ENCODE measurements at regions not wholly inside any gene's neighbourhood (a gene's known extent, or its start where the extent isn't known, plus 50 kb on each side); places are given as distances from the start of the nearest gene placed in this dataset.

DNA sequence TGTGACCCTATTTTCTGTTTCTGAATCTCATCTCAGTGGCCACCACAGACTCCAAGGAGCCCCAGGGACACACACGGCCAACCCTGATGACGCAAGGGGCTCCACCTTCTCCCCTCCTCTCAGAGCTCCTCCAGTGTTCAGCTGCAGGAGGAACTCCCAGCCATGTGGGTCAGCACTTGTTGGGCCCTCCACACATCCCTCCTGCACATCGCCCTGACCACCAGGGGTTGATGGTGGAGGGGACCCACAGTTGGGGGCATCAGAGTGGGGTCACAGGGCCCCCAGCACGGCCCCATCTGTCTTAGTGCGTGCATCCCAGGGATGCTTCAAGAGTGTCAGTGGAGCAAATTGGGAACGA lies 499.6 kb downstream of the BRD1 start:
- WGBS, 2 experiments (ENCODE audit: low coverage in 1 of 2, low lambda C conversion rate in 2 of 2, missing lambda C conversion rate in 2 of 2): 26 to 39% methylated on average over 6 of the region's 6 CpGs
- no peak for DNase-seq
- Histone ChIP-seq H3K27me3 (replicated peaks; ENCODE audit: insufficient read depth) (no peaks in the 10 kb centered on the region), H3F3A (ENCODE audit: insufficient read depth) (no peaks in the 10 kb centered on the region), H3K9me3 (ENCODE audit: low read depth) (no peaks in the 10 kb centered on the region), H3K9ac (no peak overlapping the region), H3K79me2 (ENCODE audit: insufficient read depth) (no peaks in the 10 kb centered on the region), H3K4me1 (ENCODE audit: insufficient read depth) (no peaks in the 10 kb centered on the region), H4K20me1 (ENCODE audit: insufficient read depth) (no peaks in the 10 kb centered on the region), H3K36me3 (ENCODE audit: low read depth) (no peaks in the 10 kb centered on the region), H3K4me2 (ENCODE audit: unreplicated experiment) (no peak overlapping the region), H2AFZ (no peak overlapping the region), H3K4me3 (no peak overlapping the region), H3K9me2 (ENCODE audit: insufficient read depth) (no peaks in the 10 kb centered on the region), H3K27ac (no peak overlapping the region)
- TF ChIP-seq EZH2phosphoT487 (IDR thresholded peaks at IDR 0.05; ENCODE audit: insufficient read depth, low read depth): no peak
- no peak for TF ChIP-seq EZH2 (IDR thresholded peaks at IDR 0.05; ENCODE audit: insufficient read depth, poor library complexity, severe bottlenecking)
- in situ Hi-C loops (cut with MboI): no loop called here

DNA sequence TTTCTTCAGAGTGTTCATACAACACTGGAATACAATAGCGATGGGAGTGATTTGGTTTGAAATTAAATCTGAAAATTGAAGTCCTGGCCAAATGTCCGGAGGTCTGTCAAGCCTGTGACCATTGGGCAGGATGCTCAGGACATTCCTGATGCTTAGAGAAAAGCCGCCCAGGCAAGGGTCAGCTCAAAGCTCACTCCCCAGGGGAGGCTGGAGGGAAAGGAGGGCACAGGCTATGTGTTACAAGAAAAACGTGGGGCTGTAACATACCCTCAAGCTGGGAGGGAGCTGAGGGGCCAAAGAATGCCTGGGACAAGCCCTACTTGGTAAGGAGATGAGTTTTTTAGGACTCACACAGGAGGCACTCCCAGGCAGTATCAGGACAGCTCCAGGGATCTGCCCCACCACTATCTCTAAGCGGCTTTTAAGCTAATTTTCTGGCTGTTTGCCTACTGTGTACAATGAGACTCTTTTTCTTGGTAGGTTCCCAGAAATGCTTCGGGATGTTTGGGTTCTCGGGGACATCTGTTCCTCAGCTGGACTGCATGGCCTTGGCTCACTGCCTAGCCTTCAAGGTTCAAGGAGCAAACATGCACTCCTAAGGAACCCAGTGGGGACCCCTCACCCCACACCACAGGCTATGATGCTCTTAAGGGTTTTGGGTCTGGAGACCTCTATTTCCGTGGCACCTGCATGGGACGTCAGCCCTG lies 500.1 kb downstream of the BRD1 start:
- Histone ChIP-seq H3K27me3 (replicated peaks; ENCODE audit: insufficient read depth) (no peaks in the 10 kb centered on the region), H3K4me1 (ENCODE audit: insufficient read depth) (no peaks in the 10 kb centered on the region), H3F3A (ENCODE audit: insufficient read depth) (no peaks in the 10 kb centered on the region), H3K36me3 (ENCODE audit: low read depth) (no peaks in the 10 kb centered on the region), H3K9ac (no peak overlapping the region), H4K20me1 (ENCODE audit: insufficient read depth) (no peaks in the 10 kb centered on the region), H3K27ac (no peak overlapping the region), H3K79me2 (ENCODE audit: insufficient read depth) (no peaks in the 10 kb centered on the region), H3K4me3 (no peak overlapping the region), H3K9me3 (ENCODE audit: low read depth) (no peaks in the 10 kb centered on the region), H3K4me2 (ENCODE audit: unreplicated experiment) (no peak overlapping the region), H3K9me2 (ENCODE audit: insufficient read depth) (no peaks in the 10 kb centered on the region), H2AFZ (no peak overlapping the region)
- WGBS, 2 experiments (ENCODE audit: low coverage in 1 of 2, low lambda C conversion rate in 2 of 2, missing lambda C conversion rate in 2 of 2): 25 to 29% methylated on average over 9 of the region's 9 CpGs
- DNase-seq: no peak
- in situ Hi-C loops (cut with MboI): no loop called here
- no peak for TF ChIP-seq EZH2 (IDR thresholded peaks at IDR 0.05; ENCODE audit: insufficient read depth, poor library complexity, severe bottlenecking)
- TF ChIP-seq EZH2phosphoT487 (IDR thresholded peaks at IDR 0.05; ENCODE audit: insufficient read depth, low read depth): no peak

DNA sequence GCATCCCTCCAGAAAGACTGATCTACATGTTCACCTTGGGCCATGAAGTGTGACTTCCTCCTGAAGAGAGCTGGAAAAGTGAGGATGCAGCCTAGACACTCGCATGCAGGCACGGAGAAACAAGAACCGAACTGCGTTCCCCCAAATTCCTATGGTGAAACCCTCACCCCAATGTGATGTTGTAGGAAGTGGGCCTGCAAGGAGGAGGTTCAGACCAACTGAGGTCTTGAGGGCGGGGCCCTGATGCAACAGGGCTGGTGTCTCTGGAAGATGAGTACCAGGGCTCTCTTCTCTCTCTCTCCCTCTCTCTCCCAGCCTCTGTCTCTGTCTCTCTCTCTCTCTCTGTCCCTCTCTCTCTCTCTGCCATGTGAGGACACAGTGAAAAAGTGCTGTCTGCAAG lies 501.1 kb downstream of the BRD1 start:
- no peaks in the 10 kb centered on the region for H3K27me3 ChIP-seq (replicated peaks; ENCODE audit: insufficient read depth)
- no peaks in the 10 kb centered on the region for H3K9me2 ChIP-seq (ENCODE audit: insufficient read depth)
- no peaks in the 10 kb centered on the region for H3K9me3 ChIP-seq (ENCODE audit: low read depth)
- no peaks in the 10 kb centered on the region for H4K20me1 ChIP-seq (ENCODE audit: insufficient read depth)
- no peaks in the 10 kb centered on the region for H3K4me1 ChIP-seq (ENCODE audit: insufficient read depth)
- TF ChIP-seq EZH2phosphoT487 (IDR thresholded peaks at IDR 0.05; ENCODE audit: insufficient read depth, low read depth) (no peak), EZH2 (IDR thresholded peaks at IDR 0.05; ENCODE audit: insufficient read depth, poor library complexity, severe bottlenecking) (no peak)
- H3F3A ChIP-seq (ENCODE audit: insufficient read depth): no peaks in the 10 kb centered on the region
- H3K4me3 ChIP-seq: no peak overlapping the region
- H3K4me2 ChIP-seq (ENCODE audit: unreplicated experiment): no peak overlapping the region
- no peaks in the 10 kb centered on the region for H3K36me3 ChIP-seq (ENCODE audit: low read depth)
- no peak overlapping the region for H3K9ac ChIP-seq
- 47 to 54% methylated on average over 5 of the region's 5 CpGs for WGBS, 2 experiments (ENCODE audit: low coverage in 1 of 2, low lambda C conversion rate in 2 of 2, missing lambda C conversion rate in 2 of 2)
- no peak overlapping the region for H3K27ac ChIP-seq
- H3K79me2 ChIP-seq (ENCODE audit: insufficient read depth): no peaks in the 10 kb centered on the region
- DNase-seq: no peak
- in situ Hi-C loops (cut with MboI): no loop called here
- H2AFZ ChIP-seq: no peak overlapping the region

DNA sequence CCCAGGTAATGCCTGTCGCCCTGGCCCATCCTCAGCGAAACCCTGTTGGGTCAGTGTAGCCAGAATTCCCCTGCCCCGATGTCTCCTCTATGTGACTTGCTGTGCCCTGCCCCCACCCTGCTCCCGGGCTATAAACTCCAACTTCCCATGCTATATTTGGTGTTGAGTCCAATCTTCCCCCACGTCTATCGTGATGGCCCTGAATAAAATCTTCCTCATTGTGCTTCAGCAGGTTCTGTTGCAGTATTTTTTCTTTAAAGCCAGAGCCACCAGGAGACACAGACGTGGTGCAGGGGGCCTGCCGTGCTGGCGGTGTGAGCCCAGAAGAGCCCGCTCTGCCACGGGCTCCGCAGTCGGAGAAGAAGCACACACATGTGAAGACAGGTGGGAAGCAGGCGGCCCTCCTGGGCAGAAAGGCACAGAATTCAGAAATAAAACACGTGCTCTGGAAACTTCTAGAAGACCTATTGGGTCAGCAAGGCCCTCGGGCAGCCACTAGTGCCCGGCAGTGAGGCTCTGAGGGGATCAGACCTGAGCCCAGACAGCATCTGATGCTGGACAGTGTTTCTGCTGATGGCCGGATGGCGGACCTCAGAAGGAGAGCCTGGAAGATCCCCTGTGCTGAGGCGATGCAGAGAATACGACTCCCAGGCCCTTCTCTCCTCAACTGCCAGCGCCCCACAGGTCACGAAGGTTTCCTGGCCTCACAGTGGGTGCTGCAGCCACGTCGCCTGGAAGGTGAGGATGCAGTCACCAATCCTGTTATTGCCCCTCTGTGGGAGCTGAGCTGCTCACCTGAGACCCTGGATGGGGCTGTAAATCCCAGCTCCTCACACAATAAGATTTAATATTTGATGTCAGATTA lies 501.9 kb downstream of the BRD1 start:
- Histone ChIP-seq H3K27ac (no peak overlapping the region), H3K9me3 (ENCODE audit: low read depth) (no peaks in the 10 kb centered on the region), H2AFZ (no peak overlapping the region), H3K4me3 (no peak overlapping the region), H3K9ac (no peak overlapping the region), H3K27me3 (replicated peaks; ENCODE audit: insufficient read depth) (no peaks in the 10 kb centered on the region), H3K9me2 (ENCODE audit: insufficient read depth) (no peaks in the 10 kb centered on the region), H4K20me1 (ENCODE audit: insufficient read depth) (no peaks in the 10 kb centered on the region), H3F3A (ENCODE audit: insufficient read depth) (no peaks in the 10 kb centered on the region), H3K4me1 (ENCODE audit: insufficient read depth) (no peaks in the 10 kb centered on the region), H3K4me2 (ENCODE audit: unreplicated experiment) (no peak overlapping the region), H3K79me2 (ENCODE audit: insufficient read depth) (no peaks in the 10 kb centered on the region), H3K36me3 (ENCODE audit: low read depth) (no peaks in the 10 kb centered on the region)
- WGBS, 2 experiments (ENCODE audit: low coverage in 1 of 2, low lambda C conversion rate in 2 of 2, missing lambda C conversion rate in 2 of 2): 43 to 44% methylated on average over 25 of the region's 25 CpGs
- DNase-seq: no peak
- in situ Hi-C loops (cut with MboI): no loop called here
- TF ChIP-seq EZH2phosphoT487 (IDR thresholded peaks at IDR 0.05; ENCODE audit: insufficient read depth, low read depth) (no peak), EZH2 (IDR thresholded peaks at IDR 0.05; ENCODE audit: insufficient read depth, poor library complexity, severe bottlenecking) (no peak)
